ENCODE measurements at regions not wholly inside any gene's neighbourhood (a gene's known extent, or its start where the extent isn't known, plus 50 kb on each side); places are given as distances from the start of the nearest gene placed in this dataset.

- peaks cover 3% of the 10 kb centered on the region for H3K27me3 Mint-ChIP-seq (ENCODE audit: low read depth)
- H3K9me3 Mint-ChIP-seq, result no peaks in the 10 kb centered on the region
- TF ChIP-seq CTCF (IDR thresholded peaks at IDR 0.05; ENCODE audit: unreplicated experiment), result no peak
- no peaks in the 10 kb centered on the region for H3K36me3 Mint-ChIP-seq
- peak in 1 of 2 experiments; percentile 27 for DNase-seq (ENCODE audit: low spot score in 2 of 2, unreplicated experiment in 2 of 2)
- H3K27ac Mint-ChIP-seq, result peak overlapping the region; percentile 45
- peaks cover 23% of the 10 kb centered on the region for H3K4me1 Mint-ChIP-seq
- no peak overlapping the region for H3K4me3 Mint-ChIP-seq
Observed at GRCh38 chr12:4118601-4119156, 154.9 kb upstream of the CCND2 start.

- no peak for DNase-seq (ENCODE audit: low spot score in 2 of 2, unreplicated experiment in 2 of 2)
- Mint-ChIP-seq H3K4me3 (no peak overlapping the region), H3K9me3 (no peaks in the 10 kb centered on the region), H3K4me1 (peaks cover 23% of the 10 kb centered on the region), H3K36me3 (no peaks in the 10 kb centered on the region), H3K27ac (peak overlapping the region; percentile 45), H3K27me3 (ENCODE audit: low read depth) (peaks cover 3% of the 10 kb centered on the region)
- no peak for TF ChIP-seq CTCF (IDR thresholded peaks at IDR 0.05; ENCODE audit: unreplicated experiment)
Observed at GRCh38 chr12:4118017-4118510, 155.5 kb upstream of the CCND2 start.

- peak overlapping the region; percentile 45 for H3K27ac Mint-ChIP-seq
- no peaks in the 10 kb centered on the region for H3K36me3 Mint-ChIP-seq
- no peaks in the 10 kb centered on the region for H3K9me3 Mint-ChIP-seq
- DNase-seq (ENCODE audit: low spot score in 2 of 2, unreplicated experiment in 2 of 2), result no peak
- H3K27me3 Mint-ChIP-seq (ENCODE audit: low read depth), result peaks cover 3% of the 10 kb centered on the region
- TF ChIP-seq CTCF (IDR thresholded peaks at IDR 0.05; ENCODE audit: unreplicated experiment), result no peak
- no peak overlapping the region for H3K4me3 Mint-ChIP-seq
- peaks cover 23% of the 10 kb centered on the region for H3K4me1 Mint-ChIP-seq
Observed at GRCh38 chr12:4117386-4118016, 156.1 kb upstream of the CCND2 start.

GRCh38 chr12:4116251-4117111 is 157.1 kb upstream of the CCND2 start:
- Mint-ChIP-seq H3K36me3 (no peaks in the 10 kb centered on the region), H3K4me1 (peaks cover 23% of the 10 kb centered on the region), H3K27me3 (ENCODE audit: low read depth) (peaks cover 3% of the 10 kb centered on the region), H3K9me3 (no peaks in the 10 kb centered on the region), H3K27ac (no peak overlapping the region), H3K4me3 (no peak overlapping the region)
- no peak for DNase-seq (ENCODE audit: low spot score in 2 of 2, unreplicated experiment in 2 of 2)
- no peak for TF ChIP-seq CTCF (IDR thresholded peaks at IDR 0.05; ENCODE audit: unreplicated experiment)

DNA sequence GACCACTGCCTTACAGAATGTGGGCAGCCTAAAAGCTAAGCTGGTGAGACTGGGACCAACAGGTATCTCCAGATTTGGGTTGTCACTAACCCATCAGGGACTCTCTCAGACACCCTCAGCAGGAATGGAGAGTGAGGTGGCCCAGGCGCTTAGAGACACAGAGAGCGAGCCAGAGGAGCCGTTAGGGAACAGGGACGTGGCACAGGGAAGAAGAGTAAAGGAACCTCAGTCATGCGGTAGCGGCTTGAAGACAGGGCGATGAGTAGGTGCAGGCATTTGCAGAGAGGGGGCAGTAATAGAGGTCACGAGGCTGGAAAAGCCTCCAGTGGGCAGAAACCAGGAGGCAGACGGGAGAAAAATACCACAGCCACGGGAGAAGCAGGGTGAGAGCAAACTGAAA is 158.0 kb upstream of the CCND2 start:
- no peak for DNase-seq (ENCODE audit: low spot score in 2 of 2, unreplicated experiment in 2 of 2)
- peaks cover 23% of the 10 kb centered on the region for H3K4me1 Mint-ChIP-seq
- H3K27ac Mint-ChIP-seq, result no peak overlapping the region
- TF ChIP-seq CTCF (IDR thresholded peaks at IDR 0.05; ENCODE audit: unreplicated experiment), result no peak
- no peak overlapping the region for H3K4me3 Mint-ChIP-seq
- no peaks in the 10 kb centered on the region for H3K9me3 Mint-ChIP-seq
- peaks cover 3% of the 10 kb centered on the region for H3K27me3 Mint-ChIP-seq (ENCODE audit: low read depth)
- no peaks in the 10 kb centered on the region for H3K36me3 Mint-ChIP-seq

Data from mesothelial cell of epicardium (in vitro differentiated cells).